Activated naive CD8-positive, alpha-beta T cell (primary cell): ENCODE measurements at regions not wholly inside any gene's neighbourhood (a gene's known extent, or its start where the extent isn't known, plus 50 kb on each side); places are given as distances from the start of the nearest gene placed in this dataset.

Experiments
- H3K27ac Mint-ChIP-seq: one replicate; pipeline ENCODE4 v1.8.0; 2021; ENCODE audit warnings: mixed read lengths
- H3K27me3 Mint-ChIP-seq: one replicate; pipeline ENCODE4 v1.8.0; 2021; ENCODE audit warnings: mixed read lengths
- H3K36me3 Mint-ChIP-seq: one replicate; pipeline ENCODE4 v1.8.0; 2021; ENCODE audit warnings: mixed read lengths
- H3K4me1 Mint-ChIP-seq: one replicate; pipeline ENCODE4 v1.8.0; 2021; ENCODE audit warnings: low read depth, mixed read lengths
- H3K4me3 Mint-ChIP-seq: one replicate; pipeline ENCODE4 v1.8.0; 2021; ENCODE audit warnings: mild to moderate bottlenecking, mixed read lengths
- H3K9me3 Mint-ChIP-seq: one replicate; pipeline ENCODE4 v1.8.0; 2021; ENCODE audit warnings: low read depth, mixed read lengths

GRCh38 chr4:15232366-15233263, 195.2 kb upstream of the C1QTNF7 start:
- Mint-ChIP-seq H3K27me3 (no peaks in the 10 kb centered on the region), H3K4me3 (peak overlapping the region; percentile 65), H3K27ac (peak overlapping the region; percentile 23), H3K9me3 (no peaks in the 10 kb centered on the region), H3K36me3 (no peaks in the 10 kb centered on the region), H3K4me1 (peaks cover 29% of the 10 kb centered on the region)

GRCh38 chr4:15233264-15233597, 194.6 kb upstream of the C1QTNF7 start:
- Mint-ChIP-seq H3K4me3 (peak overlapping the region; percentile 65), H3K27me3 (no peaks in the 10 kb centered on the region), H3K36me3 (no peaks in the 10 kb centered on the region), H3K27ac (peak overlapping the region; percentile 23), H3K9me3 (no peaks in the 10 kb centered on the region), H3K4me1 (peaks cover 29% of the 10 kb centered on the region)

GRCh38 chr4:15233626-15234025, 194.2 kb upstream of the C1QTNF7 start:
- Mint-ChIP-seq H3K27me3 (no peaks in the 10 kb centered on the region), H3K4me3 (peak overlapping the region; percentile 65), H3K9me3 (no peaks in the 10 kb centered on the region), H3K27ac (peak overlapping the region; percentile 23), H3K36me3 (no peaks in the 10 kb centered on the region), H3K4me1 (peaks cover 29% of the 10 kb centered on the region)

GRCh38 chr4:15234116-15234855, 193.5 kb upstream of the C1QTNF7 start:
- Mint-ChIP-seq H3K9me3 (no peaks in the 10 kb centered on the region), H3K36me3 (no peaks in the 10 kb centered on the region), H3K27me3 (no peaks in the 10 kb centered on the region), H3K27ac (peak overlapping the region; percentile 23), H3K4me1 (peaks cover 29% of the 10 kb centered on the region), H3K4me3 (peak overlapping the region; percentile 65)

- H3K36me3 Mint-ChIP-seq, result no peaks in the 10 kb centered on the region
- no peak overlapping the region for H3K27ac Mint-ChIP-seq
- H3K4me3 Mint-ChIP-seq, result no peak overlapping the region
- H3K27me3 Mint-ChIP-seq, result no peaks in the 10 kb centered on the region
- H3K9me3 Mint-ChIP-seq, result no peaks in the 10 kb centered on the region
- peaks cover 29% of the 10 kb centered on the region for H3K4me1 Mint-ChIP-seq
These were observed 193.0 kb upstream of the C1QTNF7 start for GRCh38 chr4:15234856-15235126.

- H3K9me3 Mint-ChIP-seq, result no peaks in the 10 kb centered on the region
- no peak overlapping the region for H3K4me3 Mint-ChIP-seq
- H3K4me1 Mint-ChIP-seq, result peaks cover 29% of the 10 kb centered on the region
- no peaks in the 10 kb centered on the region for H3K27me3 Mint-ChIP-seq
- H3K27ac Mint-ChIP-seq, result no peak overlapping the region
- no peaks in the 10 kb centered on the region for H3K36me3 Mint-ChIP-seq
These were observed 192.7 kb upstream of the C1QTNF7 start for GRCh38 chr4:15235135-15235534.

GRCh38 chr4:15237648-15238230, 190.1 kb upstream of the C1QTNF7 start:
- Mint-ChIP-seq H3K9me3 (no peaks in the 10 kb centered on the region), H3K27me3 (no peaks in the 10 kb centered on the region), H3K4me1 (peaks cover 21% of the 10 kb centered on the region), H3K36me3 (no peaks in the 10 kb centered on the region), H3K4me3 (no peak overlapping the region), H3K27ac (no peak overlapping the region)

GRCh38 chr4:15238720-15239119, 189.1 kb upstream of the C1QTNF7 start:
- H3K36me3 Mint-ChIP-seq, result no peaks in the 10 kb centered on the region
- no peaks in the 10 kb centered on the region for H3K9me3 Mint-ChIP-seq
- H3K27ac Mint-ChIP-seq, result no peak overlapping the region
- peaks cover 11% of the 10 kb centered on the region for H3K4me1 Mint-ChIP-seq
- no peaks in the 10 kb centered on the region for H3K27me3 Mint-ChIP-seq
- no peak overlapping the region for H3K4me3 Mint-ChIP-seq

- H3K27me3 Mint-ChIP-seq, result no peaks in the 10 kb centered on the region
- no peaks in the 10 kb centered on the region for H3K36me3 Mint-ChIP-seq
- no peak overlapping the region for H3K27ac Mint-ChIP-seq
- no peak overlapping the region for H3K4me3 Mint-ChIP-seq
- H3K4me1 Mint-ChIP-seq, result no peaks in the 10 kb centered on the region
- no peaks in the 10 kb centered on the region for H3K9me3 Mint-ChIP-seq
These were observed 188.0 kb upstream of the C1QTNF7 start for GRCh38 chr4:15239866-15240265.

- Mint-ChIP-seq H3K4me1 (no peaks in the 10 kb centered on the region), H3K27ac (no peak overlapping the region), H3K27me3 (no peaks in the 10 kb centered on the region), H3K36me3 (no peaks in the 10 kb centered on the region), H3K9me3 (no peaks in the 10 kb centered on the region), H3K4me3 (no peak overlapping the region)
These were observed 187.1 kb upstream of the C1QTNF7 start for GRCh38 chr4:15240764-15241163.

- Mint-ChIP-seq H3K27me3 (no peaks in the 10 kb centered on the region), H3K4me1 (no peaks in the 10 kb centered on the region), H3K36me3 (no peaks in the 10 kb centered on the region), H3K9me3 (no peaks in the 10 kb centered on the region), H3K4me3 (no peak overlapping the region), H3K27ac (no peak overlapping the region)
These were observed 185.8 kb upstream of the C1QTNF7 start for GRCh38 chr4:15242021-15242420.

GRCh38 chr4:15244354-15244753, 183.5 kb upstream of the C1QTNF7 start:
- Mint-ChIP-seq H3K27ac (no peak overlapping the region), H3K4me1 (no peaks in the 10 kb centered on the region), H3K36me3 (no peaks in the 10 kb centered on the region), H3K9me3 (no peaks in the 10 kb centered on the region), H3K27me3 (no peaks in the 10 kb centered on the region), H3K4me3 (no peak overlapping the region)

- Mint-ChIP-seq H3K27ac (no peak overlapping the region), H3K27me3 (no peaks in the 10 kb centered on the region), H3K9me3 (no peaks in the 10 kb centered on the region), H3K4me1 (no peaks in the 10 kb centered on the region), H3K4me3 (no peak overlapping the region), H3K36me3 (no peaks in the 10 kb centered on the region)
These were observed 182.8 kb upstream of the C1QTNF7 start for GRCh38 chr4:15245006-15245530.

GRCh38 chr4:15250021-15250441, 177.8 kb upstream of the C1QTNF7 start:
- Mint-ChIP-seq H3K36me3 (no peaks in the 10 kb centered on the region), H3K27ac (no peak overlapping the region), H3K9me3 (no peaks in the 10 kb centered on the region), H3K4me1 (no peaks in the 10 kb centered on the region), H3K4me3 (no peak overlapping the region), H3K27me3 (no peaks in the 10 kb centered on the region)

- H3K4me1 Mint-ChIP-seq, result no peaks in the 10 kb centered on the region
- peaks cover 2% of the 10 kb centered on the region for H3K27me3 Mint-ChIP-seq
- H3K27ac Mint-ChIP-seq, result no peak overlapping the region
- no peaks in the 10 kb centered on the region for H3K9me3 Mint-ChIP-seq
- H3K4me3 Mint-ChIP-seq, result no peak overlapping the region
- no peaks in the 10 kb centered on the region for H3K36me3 Mint-ChIP-seq
These were observed 174.5 kb upstream of the C1QTNF7 start for GRCh38 chr4:15253349-15253748.
